Anterior cingulate cortex (tissue), 58 donors: ENCODE measurements at regions not wholly inside any gene's neighbourhood (a gene's known extent, or its start where the extent isn't known, plus 50 kb on each side); places are given as distances from the start of the nearest gene placed in this dataset.

Experiments
- DNase-seq, 58 donors: peaks; one replicate each; lab custom pipeline; 2025; lab: John Stamatoyannopoulos, UW

DNA sequence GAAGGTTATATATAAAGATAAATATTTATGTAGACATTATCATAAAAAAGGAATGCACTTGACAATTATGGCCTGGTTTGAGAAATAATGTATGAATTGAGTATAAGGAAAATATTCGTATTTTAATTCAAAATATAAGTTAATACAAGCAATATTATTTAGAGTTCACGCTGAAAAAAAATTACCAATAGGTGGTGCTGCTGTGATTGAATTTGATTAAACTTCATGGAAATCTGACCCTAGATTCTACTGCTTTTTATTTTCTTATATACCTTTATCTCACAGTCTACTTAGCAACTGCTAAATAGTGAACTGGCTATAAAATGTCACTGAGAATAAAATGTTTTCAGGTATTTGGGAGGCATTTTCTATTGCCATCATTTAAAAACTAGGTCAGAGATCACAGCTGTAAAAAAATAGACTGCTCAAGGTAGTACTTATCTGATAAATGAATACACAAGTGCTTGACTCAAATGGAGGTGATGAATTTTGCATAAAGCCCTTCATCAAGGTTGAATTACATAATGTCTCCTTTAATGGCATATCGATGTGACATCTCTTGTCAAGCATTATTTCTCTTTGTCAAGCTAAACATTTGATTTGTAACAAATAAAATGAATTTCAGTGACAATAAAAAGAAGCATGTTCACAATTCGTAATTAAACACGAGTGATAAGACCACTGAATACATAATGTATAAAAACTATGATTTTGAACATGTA, 1638.8 kb upstream of the PCDH7 start:
- DNase-seq, result no peak

DNA sequence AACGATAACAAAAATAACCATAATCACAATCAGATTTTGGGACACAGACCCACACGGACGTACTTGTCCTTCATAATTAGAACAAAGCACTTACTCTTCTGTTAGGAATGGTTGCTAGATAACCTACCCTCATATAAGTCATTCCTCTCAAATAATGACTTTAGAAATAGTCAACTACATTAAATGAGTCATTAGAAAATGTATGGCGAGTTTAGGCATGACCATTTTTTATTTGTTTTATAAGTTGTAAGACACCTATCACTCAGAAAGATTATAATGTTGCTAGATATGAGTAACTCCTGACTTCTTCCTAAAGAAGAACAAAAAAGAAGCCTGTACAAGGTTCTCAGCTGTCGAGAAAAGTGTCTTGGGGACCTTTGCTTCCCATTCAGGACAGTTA, 1637.5 kb upstream of the PCDH7 start:
- DNase-seq, result no peak

DNA sequence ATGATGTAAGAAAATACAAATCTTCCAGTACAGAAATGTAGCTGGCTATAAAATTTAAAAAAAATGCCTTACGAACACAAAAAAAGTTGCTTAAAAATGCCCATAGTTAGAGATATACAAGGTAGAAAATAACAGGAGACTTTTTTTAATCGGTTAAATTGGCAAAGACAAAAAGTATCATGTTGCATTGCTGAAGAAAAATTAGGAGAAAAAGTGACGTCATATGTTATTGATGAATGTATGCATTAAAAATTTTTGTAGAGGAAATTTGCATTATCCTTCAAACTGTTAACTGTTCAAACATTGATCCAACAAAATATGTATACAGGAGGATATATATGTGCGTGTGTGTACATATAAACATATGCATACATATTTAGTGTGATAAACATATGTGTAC, 1634.4 kb upstream of the PCDH7 start:
- no peak for DNase-seq

DNA sequence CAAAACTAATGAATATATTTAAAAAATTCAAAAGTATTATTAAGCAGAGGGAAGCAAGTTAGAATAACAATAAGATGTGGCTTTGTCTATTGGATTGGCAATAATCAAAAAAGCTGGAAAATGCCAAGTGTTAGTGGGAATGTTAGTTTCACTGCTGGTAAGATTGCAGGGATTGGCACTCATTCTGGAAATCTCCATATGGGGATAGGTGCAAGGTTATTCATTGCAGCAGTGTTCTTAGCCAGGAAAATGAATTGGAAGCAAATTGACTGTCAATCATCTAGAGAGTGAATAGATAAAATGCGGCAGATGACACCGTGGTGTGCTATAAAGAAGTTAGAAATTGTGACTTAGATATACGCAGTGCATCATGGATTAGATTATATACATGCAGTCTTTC, 1615.5 kb upstream of the PCDH7 start:
- DNase-seq, result no peak

DNA sequence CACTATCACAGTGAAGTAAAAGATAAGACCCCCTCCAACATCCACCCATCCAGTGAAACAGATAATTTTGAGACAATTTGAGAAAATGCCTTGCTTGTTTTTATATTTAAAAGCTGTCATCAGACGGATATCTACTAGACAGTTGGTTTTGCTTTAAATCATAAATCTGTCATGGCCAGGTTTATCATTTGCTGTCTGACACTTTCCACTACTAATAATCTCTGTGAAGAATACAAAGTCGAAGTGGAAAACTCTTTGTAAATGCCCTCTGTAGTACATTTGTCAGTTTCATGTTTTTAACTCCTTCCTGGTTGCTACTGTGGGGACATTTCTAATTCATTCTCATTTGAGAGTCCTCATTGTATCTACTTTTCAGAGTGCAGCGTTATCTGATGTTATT, 1606.2 kb upstream of the PCDH7 start:
- no peak for DNase-seq

DNA sequence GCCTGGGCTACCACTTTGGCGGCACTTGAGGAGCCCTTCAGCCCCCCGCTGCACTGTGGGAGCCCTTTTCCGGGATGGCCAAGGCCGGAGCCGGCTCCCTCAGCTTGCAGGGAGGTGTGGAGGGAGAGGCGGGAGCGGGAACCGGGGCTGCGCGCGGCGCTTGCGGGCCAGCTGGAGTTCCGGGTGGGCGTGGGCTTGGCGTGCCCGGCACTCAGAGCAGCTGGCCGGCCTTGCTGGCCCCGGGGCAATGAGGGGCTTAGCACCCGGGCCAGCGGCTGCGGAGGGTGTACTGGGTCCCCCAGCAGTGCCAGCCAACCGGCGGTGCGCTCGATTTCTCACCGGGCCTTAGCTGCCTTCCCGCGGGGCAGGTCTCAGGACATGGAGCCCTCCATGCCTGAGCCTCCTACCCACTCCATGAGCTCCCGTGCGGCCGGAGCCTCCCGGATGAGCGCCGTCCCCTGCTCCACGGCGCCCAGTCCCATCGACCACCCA, 1602.9 kb upstream of the PCDH7 start:
- DNase-seq, result peak in 2 of 58 donors; percentile 0 to 1

DNA sequence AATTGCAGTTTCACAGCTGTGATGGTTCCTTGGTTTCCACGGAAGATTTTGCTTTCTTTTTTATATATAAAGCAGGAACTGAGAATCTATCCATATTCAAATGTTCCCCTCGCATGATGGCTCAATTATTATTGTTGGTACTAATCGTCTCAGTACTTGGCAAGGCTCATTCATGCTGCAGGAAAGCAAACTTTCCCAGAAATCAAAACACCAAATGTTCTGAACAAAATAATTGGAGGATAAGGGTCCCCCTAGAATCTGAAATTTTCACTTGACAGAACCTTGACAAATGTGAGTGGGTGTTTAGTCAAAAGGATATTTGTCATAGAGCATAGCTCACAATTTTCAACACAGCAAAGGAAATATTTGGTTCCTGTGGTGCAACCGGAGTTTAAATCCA, 1598.6 kb upstream of the PCDH7 start:
- DNase-seq, result no peak

DNA sequence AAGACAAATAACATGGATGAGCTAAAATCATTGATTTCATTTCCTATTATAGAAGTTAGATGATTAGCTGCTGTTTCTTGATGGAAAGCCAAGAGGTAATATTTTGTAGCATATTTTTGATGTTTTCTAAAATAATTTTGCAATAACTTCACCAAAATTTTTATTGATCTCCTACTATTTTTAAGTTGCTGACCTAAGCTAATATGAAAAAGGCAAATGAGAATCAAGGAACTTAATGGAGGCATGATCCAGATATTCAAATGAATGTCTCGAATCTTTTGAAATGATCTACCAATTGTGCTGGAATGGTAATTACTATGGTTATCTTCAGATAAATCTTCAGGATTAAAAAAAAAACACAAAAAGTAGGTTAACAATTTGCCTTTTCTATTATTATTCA, 1591.4 kb upstream of the PCDH7 start:
- DNase-seq, result no peak

DNA sequence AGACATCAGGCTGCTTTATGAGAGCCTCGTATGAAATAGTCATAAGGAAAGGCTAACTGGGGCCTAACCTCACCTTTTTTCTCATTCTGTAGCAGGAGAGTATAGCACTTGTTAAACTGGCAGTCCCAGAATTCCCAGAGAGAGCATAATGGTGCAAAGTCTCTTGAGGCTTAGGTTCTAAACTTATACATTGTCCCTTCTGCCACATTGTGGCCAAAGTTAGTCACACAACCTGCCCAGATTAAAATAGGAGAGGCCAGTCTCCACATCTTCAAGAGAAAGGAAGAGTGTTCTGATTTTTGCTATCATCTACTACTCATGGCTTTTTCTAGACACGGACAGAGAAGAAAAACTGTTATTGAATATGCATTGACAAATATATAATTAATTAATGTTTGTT, 1588.9 kb upstream of the PCDH7 start:
- DNase-seq, result no peak

DNA sequence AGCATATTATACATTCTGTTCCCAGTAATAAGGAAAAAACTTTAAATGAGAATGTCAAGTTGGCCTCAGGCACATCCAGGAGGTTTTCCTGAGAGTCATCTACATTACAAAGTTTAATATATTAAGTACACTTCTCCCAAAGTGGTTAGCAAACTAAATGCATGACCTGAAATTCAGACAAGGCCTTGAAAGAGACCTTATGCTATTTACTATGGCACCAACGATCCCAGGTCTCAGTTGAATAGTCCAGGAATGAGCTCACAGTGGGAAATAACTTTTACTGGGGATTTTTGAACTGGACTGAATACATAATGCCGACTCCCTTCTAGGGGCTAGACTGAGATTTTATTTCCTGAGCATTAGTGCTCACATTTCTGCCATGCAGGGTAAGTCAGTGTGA, 1577.5 kb upstream of the PCDH7 start:
- no peak for DNase-seq

DNA sequence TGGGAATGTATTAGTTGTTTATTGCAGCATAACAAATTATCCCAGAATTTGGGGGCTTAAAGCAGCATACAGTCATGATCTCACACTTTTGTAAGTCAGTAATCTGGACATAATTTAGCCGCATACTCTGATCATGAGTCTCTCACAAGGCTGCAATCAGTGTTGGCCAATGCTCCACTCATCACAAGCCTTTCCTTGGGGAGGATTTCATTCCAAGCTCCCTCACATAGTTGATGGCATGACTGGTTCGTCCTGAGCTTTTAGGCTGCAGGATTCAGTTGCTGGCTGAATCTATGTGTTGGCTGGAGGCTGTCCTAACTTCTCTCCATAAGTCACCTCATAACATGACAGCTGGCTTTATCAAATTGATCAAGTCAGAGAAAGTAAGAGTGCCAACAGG, 1568.6 kb upstream of the PCDH7 start:
- DNase-seq, result no peak

DNA sequence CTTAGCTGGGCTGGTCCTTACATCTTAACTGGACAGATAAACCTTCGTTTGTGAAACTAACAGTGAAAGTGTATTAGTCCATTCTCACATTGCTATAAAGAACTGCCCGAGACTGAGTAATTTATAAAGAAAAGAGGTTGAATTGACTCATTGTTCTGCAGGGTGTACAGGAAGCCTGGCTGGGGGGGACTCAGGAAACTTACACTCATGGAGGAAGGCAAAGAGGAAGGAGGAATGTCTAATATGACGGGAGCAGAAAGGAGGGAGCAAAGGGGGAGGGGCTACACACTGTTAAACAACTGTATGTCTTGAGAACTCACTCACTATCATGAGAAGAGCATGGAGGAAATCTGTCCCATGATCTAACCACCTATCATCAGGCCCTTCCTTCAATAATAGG, 1566.5 kb upstream of the PCDH7 start:
- no peak for DNase-seq

DNA sequence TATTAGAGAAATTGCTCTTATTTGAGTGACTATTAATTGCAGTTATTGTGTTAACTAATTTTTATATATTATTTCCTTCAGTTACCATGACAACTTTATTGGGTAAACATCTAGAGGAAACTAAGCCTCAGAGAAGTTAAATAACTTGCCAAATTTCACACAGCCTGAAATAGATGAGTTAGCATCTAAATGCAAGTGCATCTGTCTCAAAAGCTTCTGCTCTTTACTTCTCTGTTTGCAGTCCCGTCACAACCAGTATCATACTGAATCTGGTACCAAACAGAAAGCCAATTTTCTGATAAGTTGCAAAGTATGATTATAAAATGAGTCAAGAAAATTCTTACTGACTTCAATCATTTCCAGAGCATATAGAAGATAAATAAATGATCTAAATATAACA, 1544.9 kb upstream of the PCDH7 start:
- DNase-seq, result peak in 1 of 58 donors; percentile 0

DNA sequence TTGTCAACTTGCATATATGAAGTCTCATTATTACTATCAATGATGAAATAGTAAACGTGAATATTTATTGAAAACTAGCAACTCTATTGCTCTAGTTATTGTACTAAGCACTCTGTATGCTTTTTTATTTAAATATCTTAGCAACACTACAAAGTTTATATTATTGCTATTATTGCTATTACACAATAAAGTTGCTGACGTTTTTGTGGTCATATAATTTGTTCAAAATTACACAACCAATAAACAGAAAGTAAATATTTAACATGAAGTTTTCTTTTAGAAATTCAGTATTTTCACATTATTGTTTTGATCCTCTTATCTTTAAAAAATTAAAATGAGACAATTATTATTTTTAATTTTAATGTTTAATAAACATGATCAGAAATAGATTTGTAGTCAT, 1521.1 kb upstream of the PCDH7 start:
- DNase-seq, result no peak

DNA sequence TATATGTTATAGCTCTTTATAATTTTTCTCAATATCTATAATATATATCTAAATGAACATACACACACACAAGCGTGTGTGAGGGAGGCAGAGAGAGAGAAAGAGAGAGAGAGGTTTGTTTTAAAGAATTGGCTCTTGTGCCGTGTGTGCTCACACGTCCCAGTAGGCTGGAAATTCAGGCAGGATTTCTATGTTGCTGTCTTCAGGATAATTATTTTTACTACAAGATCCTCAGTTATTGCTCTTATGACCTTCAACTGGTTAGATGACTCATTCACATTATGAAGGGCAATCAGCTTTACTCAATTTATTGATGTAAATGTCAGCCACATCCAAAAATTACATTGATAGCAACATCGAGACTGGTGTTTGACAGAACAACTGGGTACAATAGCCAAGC, 1520.7 kb upstream of the PCDH7 start:
- DNase-seq, result no peak

DNA sequence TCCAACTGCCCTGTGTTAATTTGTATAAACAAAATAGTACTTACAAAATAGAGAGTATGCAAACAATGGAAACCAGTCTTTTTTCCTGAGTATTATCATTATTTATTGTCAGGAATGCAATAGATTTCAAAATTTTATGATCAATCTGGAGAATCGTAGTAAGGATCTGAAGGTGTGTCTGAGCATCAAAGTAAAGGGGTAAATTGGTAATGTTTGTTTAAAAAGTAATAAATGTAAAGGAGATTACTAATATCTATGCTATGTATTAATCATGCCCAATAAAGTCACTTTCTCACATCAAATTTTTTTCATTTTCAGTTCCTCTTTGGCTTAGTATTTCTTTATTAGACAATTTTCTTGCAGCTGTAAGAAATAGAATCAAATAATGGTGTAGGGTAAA, 1507.1 kb upstream of the PCDH7 start:
- no peak for DNase-seq

DNA sequence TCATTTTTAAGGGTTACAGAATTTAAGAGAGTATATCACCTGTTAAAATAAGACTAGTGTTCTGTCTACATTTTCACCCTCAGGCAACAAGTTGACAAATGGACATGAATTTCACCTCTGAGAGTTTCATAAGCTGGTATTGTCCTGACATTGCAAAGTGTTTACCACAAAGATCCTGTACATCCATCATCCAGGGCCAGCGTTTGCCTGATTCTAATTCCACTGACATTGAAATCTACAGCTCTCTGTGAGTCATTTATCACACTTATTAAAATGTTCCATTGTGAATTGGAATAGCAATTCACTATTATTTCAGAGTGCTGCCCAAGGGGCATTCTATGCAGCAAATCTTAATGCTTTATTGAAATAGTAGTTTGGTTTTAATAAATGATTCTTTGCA, 1499.4 kb upstream of the PCDH7 start:
- DNase-seq, result no peak

DNA sequence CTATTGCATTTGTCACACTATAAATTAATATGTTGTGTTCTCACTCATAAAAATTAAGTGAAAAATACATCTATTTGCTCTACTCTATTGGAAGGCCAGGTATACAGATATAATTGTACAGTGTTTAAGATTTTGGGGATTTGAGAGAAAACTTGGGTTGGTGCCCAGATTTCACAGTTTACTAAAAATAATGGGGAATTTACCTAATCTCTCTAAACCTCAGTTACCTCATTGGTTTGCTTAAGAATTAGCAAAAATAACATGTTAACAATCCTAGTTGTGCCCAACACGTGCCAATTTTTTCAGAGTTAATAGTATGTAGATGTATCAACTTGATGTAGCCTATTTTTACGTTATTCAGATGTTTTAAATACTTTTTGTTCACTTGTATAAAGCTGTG, 1495.3 kb upstream of the PCDH7 start:
- DNase-seq, result no peak

DNA sequence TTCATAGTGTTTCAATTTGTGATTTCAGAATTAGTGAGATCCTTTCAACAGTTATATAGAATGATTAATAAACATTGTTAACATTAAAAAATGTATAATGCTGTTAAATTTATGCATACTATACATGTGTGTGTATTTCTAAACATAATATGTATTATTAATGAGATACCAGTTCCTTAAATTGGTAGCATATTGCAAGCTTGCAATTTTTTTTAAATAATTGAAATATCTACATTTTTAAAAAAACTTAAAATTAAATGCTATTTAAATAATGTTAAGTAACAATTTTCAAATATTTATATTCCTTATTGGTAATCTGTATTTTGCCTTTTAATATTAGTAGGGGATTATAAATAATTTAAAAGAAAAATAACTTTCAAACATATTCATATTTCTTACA, 1479.5 kb upstream of the PCDH7 start:
- DNase-seq, result no peak

DNA sequence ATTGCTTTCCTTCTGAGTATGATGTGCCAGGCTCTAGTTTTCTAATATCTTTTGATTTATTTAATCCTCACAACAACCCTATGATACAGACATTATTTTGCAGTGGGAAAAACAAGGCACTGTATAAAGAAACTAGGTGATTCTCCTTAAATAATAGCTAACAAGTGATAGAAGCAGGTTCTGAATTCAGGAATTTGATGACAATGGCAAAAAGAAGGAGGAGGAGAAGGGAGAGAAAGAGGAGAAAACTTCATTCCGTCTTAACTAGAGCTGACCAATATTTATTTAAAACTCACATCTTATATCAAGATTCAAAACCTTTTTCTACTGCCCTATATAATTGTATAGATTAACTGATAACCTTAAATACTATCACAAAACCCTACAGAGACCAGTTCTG, 1477.1 kb upstream of the PCDH7 start:
- no peak for DNase-seq

DNA sequence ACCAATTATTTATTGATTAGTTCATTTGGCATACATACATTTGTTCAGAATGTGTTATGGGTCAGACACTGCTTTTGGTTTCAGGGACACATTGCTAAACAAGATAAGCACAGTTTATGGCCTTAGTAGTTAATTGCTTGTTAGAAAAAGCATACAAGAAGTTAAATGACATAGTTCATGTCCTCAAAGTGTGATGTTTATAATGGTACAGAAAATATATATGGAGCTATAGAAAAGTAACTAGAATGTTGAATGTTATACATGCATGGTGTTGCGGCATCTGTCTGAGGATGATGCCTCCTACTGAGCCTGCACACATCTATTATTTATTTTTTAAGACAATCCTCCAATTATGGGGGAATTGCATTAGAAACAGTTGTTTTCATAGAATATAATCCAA, 1476.3 kb upstream of the PCDH7 start:
- DNase-seq, result no peak

DNA sequence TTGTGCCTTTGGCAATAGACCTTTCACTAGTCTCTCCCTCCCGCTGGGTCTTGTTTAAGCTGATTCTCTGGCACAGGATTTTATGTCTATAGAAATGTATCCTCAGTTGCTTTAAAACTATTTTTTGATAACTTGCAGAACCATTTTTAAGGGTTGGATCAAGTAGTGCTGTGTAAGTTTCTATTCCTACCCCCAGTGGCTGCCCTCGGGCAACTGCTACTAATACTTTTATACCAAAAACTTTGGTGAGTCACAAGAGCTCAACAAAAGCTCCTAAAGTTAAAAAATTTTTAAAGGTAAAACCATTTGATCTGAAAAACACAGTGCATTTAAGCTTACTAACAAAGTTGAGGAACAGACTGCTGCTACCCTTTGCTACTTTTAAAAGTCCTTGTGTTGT, 1460.6 kb upstream of the PCDH7 start:
- no peak for DNase-seq

DNA sequence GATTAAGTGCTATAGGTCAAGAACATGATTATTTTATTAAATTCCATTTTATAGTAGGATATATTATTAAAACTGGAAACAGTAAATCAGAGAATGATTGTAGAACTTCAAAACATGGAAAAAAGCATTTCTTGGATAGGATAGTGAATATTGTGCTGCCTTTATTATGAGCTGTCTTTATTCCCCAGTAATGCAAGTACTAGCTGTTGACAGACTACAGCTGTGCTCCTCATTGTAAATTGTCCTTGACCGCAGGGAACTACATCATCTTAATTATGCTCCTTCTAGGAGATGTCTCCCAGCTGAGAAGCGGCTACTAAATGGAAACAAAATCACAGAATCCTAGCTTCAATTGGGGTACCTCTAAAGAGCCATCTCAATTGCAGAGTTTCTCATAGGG, 1457.2 kb upstream of the PCDH7 start:
- DNase-seq, result no peak
